Vagina (tissue), 2 donors: ENCODE measurements at regions not wholly inside any gene's neighbourhood (a gene's known extent, or its start where the extent isn't known, plus 50 kb on each side); places are given as distances from the start of the nearest gene placed in this dataset.

Experiments
- CTCF ChIP-seq, 3 experiments: fragments of 450-650 bp in 2 of 3; fragments of 200-600 bp in 1 of 3; sonication (generic) in 1 of 3; IDR thresholded peaks; one replicate each; pipeline ENCODE4 v1.5.1; 2017 to 2019; ENCODE audit warnings: antibody characterized with exemption in 3 of 3, mild to moderate bottlenecking in 2 of 3, moderate library complexity in 2 of 3
- POLR2A ChIP-seq, 2 donors: fragments of 450-650 bp; IDR thresholded peaks; one replicate each; pipeline ENCODE4 v1.6.1; 2017; ENCODE audit warnings: antibody characterized with exemption in 2 of 2, mild to moderate bottlenecking in 2 of 2, moderate library complexity in 2 of 2
- POLR2AphosphoS5 ChIP-seq, 2 donors: sonication (generic); formaldehyde crosslinking; IDR thresholded peaks; one replicate each; pipeline ENCODE4 v1.9.0; 2017; ENCODE audit warnings: antibody characterized with exemption in 2 of 2, mild to moderate bottlenecking in 2 of 2, low read depth in 1 of 2; ENCODE audit not compliant: insufficient read depth in 1 of 2

GRCh38 chr2:235419996-235420395 is 73.8 kb upstream of the AGAP1 start:
- no peak for TF ChIP-seq POLR2AphosphoS5 (IDR thresholded peaks at IDR 0.05; ENCODE audit: insufficient read depth in 1 of 2, low read depth in 1 of 2)
- no peak for TF ChIP-seq CTCF (IDR thresholded peaks at IDR 0.05)
- TF ChIP-seq POLR2A (IDR thresholded peaks at IDR 0.05), result no peak
